ENCODE measurements at regions not wholly inside any gene's neighbourhood (a gene's known extent, or its start where the extent isn't known, plus 50 kb on each side); places are given as distances from the start of the nearest gene placed in this dataset.

- TF ChIP-seq POLR2A (IDR thresholded peaks at IDR 0.05; ENCODE audit: extremely low read depth, insufficient read length) = no peak
- TF ChIP-seq CTCF (IDR thresholded peaks at IDR 0.05; ENCODE audit: low read depth, low read length) = no peak
- no peak for TF ChIP-seq MAX (IDR thresholded peaks at IDR 0.05; ENCODE audit: low read depth, low read length)
- no peak for TF ChIP-seq MYC (IDR thresholded peaks at IDR 0.05; ENCODE audit: low read depth, low read length)
- DNase-seq (ENCODE audit: low read depth) = no peak
These were observed 118.4 kb upstream of the REG3G start for GRCh38 chr2:78907089-78907488.

GRCh38 chr2:78908973-78909372, 116.5 kb upstream of the REG3G start:
- TF ChIP-seq CTCF (IDR thresholded peaks at IDR 0.05; ENCODE audit: low read depth, low read length) (no peak), POLR2A (IDR thresholded peaks at IDR 0.05; ENCODE audit: extremely low read depth, insufficient read length) (no peak), MYC (IDR thresholded peaks at IDR 0.05; ENCODE audit: low read depth, low read length) (no peak)
- H3K4me3 ChIP-seq (ENCODE audit: low read depth, low read length) = no peak overlapping the region
- DNase-seq (ENCODE audit: low read depth) = no peak

More at GRCh38 chr2:78907089-78907488, 118.4 kb upstream of the REG3G start:
- H3K4me3 ChIP-seq (ENCODE audit: low read depth, low read length) = no peak overlapping the region

GRCh38 chr2:78910376-78910775, 115.1 kb upstream of the REG3G start:
- no peak overlapping the region for H3K4me3 ChIP-seq (ENCODE audit: low read depth, low read length)
- DNase-seq (ENCODE audit: low read depth) = no peak
- TF ChIP-seq POLR2A (IDR thresholded peaks at IDR 0.05; ENCODE audit: extremely low read depth, insufficient read length) (no peak), CTCF (IDR thresholded peaks at IDR 0.05; ENCODE audit: low read depth, low read length) (no peak), MYC (IDR thresholded peaks at IDR 0.05; ENCODE audit: low read depth, low read length) (no peak), MAX (IDR thresholded peaks at IDR 0.05; ENCODE audit: low read depth, low read length) (no peak)

GRCh38 chr2:78913257-78913656, 112.2 kb upstream of the REG3G start:
- no peak for TF ChIP-seq CTCF (IDR thresholded peaks at IDR 0.05; ENCODE audit: low read depth, low read length)
- no peak for TF ChIP-seq MYC (IDR thresholded peaks at IDR 0.05; ENCODE audit: low read depth, low read length)
- no peak for TF ChIP-seq POLR2A (IDR thresholded peaks at IDR 0.05; ENCODE audit: extremely low read depth, insufficient read length)
- no peak for TF ChIP-seq MAX (IDR thresholded peaks at IDR 0.05; ENCODE audit: low read depth, low read length)
- DNase-seq (ENCODE audit: low read depth) = no peak
- no peak overlapping the region for H3K4me3 ChIP-seq (ENCODE audit: low read depth, low read length)

GRCh38 chr2:78925258-78925657, 100.2 kb upstream of the REG3G start:
- TF ChIP-seq MAX (IDR thresholded peaks at IDR 0.05; ENCODE audit: low read depth, low read length) (no peak), CTCF (IDR thresholded peaks at IDR 0.05; ENCODE audit: low read depth, low read length) (no peak), MYC (IDR thresholded peaks at IDR 0.05; ENCODE audit: low read depth, low read length) (no peak), POLR2A (IDR thresholded peaks at IDR 0.05; ENCODE audit: extremely low read depth, insufficient read length) (no peak)
- no peak overlapping the region for H3K4me3 ChIP-seq (ENCODE audit: low read depth, low read length)
- no peak for DNase-seq (ENCODE audit: low read depth)

- no peak for DNase-seq (ENCODE audit: low read depth)
- TF ChIP-seq MAX (IDR thresholded peaks at IDR 0.05; ENCODE audit: low read depth, low read length) = no peak
- no peak for TF ChIP-seq POLR2A (IDR thresholded peaks at IDR 0.05; ENCODE audit: extremely low read depth, insufficient read length)
- no peak for TF ChIP-seq MYC (IDR thresholded peaks at IDR 0.05; ENCODE audit: low read depth, low read length)
- TF ChIP-seq CTCF (IDR thresholded peaks at IDR 0.05; ENCODE audit: low read depth, low read length) = no peak
- H3K4me3 ChIP-seq (ENCODE audit: low read depth, low read length) = no peak overlapping the region
These were observed 97.0 kb upstream of the REG3G start for GRCh38 chr2:78928502-78928901.

Data from NB4 (cell line).